GM12878 (cell line): ENCODE measurements at regions not wholly inside any gene's neighbourhood (a gene's known extent, or its start where the extent isn't known, plus 50 kb on each side); places are given as distances from the start of the nearest gene placed in this dataset.

Experiments
- ASH2L ChIP-seq: fragments of 300-600, 200-600 bp; sonication (generic); IDR thresholded peaks from 2 replicates; pipeline ENCODE4 v1.6.1; 2017; ENCODE audit warnings: low read depth, mild to moderate bottlenecking, borderline replicate concordance
- BCLAF1 ChIP-seq: fragments of 450-650 bp; IDR thresholded peaks from 2 replicates; pipeline ENCODE4 v1.6.1; 2017; ENCODE audit warnings: antibody characterized with exemption, mild to moderate bottlenecking, moderate library complexity
- CTCF ChIP-seq, 3 experiments: IDR thresholded peaks in 2 of 3; conservative IDR thresholded peaks in 1 of 3; 2 replicates each; pipeline ENCODE4 v1.5.1; 2011; ENCODE audit warnings: low read depth in 3 of 3, low read length in 3 of 3, mild to moderate bottlenecking in 3 of 3, control low read depth in 2 of 3, moderate library complexity in 2 of 3, inconsistent platforms in 1 of 3, mixed read lengths in 1 of 3; ENCODE audit not compliant: control insufficient read depth in 2 of 3, insufficient read depth in 1 of 3; ENCODE audit errors: extremely low read depth in 1 of 3
- KLF5 ChIP-seq: fragments of 450-650 bp; IDR thresholded peaks from 2 replicates; pipeline ENCODE4 v1.6.1; 2014; ENCODE audit warnings: mild to moderate bottlenecking; ENCODE audit not compliant: partially characterized antibody
- POU2F2 ChIP-seq: IDR thresholded peaks from 3 replicates; pipeline ENCODE4 v1.6.1; 2011; ENCODE audit warnings: low read depth, mild to moderate bottlenecking, low read length, borderline replicate concordance
- SMAD5 ChIP-seq: IDR thresholded peaks from 2 replicates; pipeline ENCODE4 v1.6.1; 2016; ENCODE audit warnings: antibody characterized with exemption, low read depth
- TBL1XR1 ChIP-seq: IDR thresholded peaks from 2 replicates; pipeline ENCODE4 v1.6.1; 2012; ENCODE audit warnings: low read depth, low read length, improper control_type of control experiment
- ZNF687 ChIP-seq: fragments of 450-650 bp; IDR thresholded peaks from 2 replicates; pipeline ENCODE4 v1.6.1; 2017; ENCODE audit warnings: mild to moderate bottlenecking, moderate library complexity

GRCh38 chr18:1578505-1578904 lies 673.8 kb downstream of the ADCYAP1 start (continued):
- TF ChIP-seq ZNF687 (no peak), POU2F2 (no peak), ASH2L (no peak), KLF5 (no peak), CTCF (IDR thresholded peaks at IDR 0.05 in 2 of 3, conservative IDR thresholded peaks at IDR 0.05 in 1 of 3; ENCODE audit: control insufficient read depth in 2 of 3, extremely low read depth in 1 of 3, insufficient read depth in 1 of 3, low read depth in 3 of 3, low read length in 3 of 3) (no peak), SMAD5 (no peak), BCLAF1 (no peak), TBL1XR1 (no peak)
